Mesodermal cell (in vitro differentiated cells): ENCODE measurements at regions not wholly inside any gene's neighbourhood (a gene's known extent, or its start where the extent isn't known, plus 50 kb on each side); places are given as distances from the start of the nearest gene placed in this dataset.

Experiments
- H3K27ac ChIP-seq: 2 replicates; pipeline ENCODE4 v1.7.0; 2013; ENCODE audit warnings: mild to moderate bottlenecking, low read depth, low read length, moderate library complexity; ENCODE audit not compliant: severe bottlenecking
- H3K36me3 ChIP-seq: 2 replicates; pipeline ENCODE4 v1.7.1; 2013; ENCODE audit warnings: mild to moderate bottlenecking, low read length, moderate library complexity; ENCODE audit not compliant: control insufficient read depth, insufficient read depth
- H3K4me1 ChIP-seq: one replicate; pipeline ENCODE4 v1.7.1; 2013; ENCODE audit warnings: mild to moderate bottlenecking, low read length; ENCODE audit not compliant: insufficient read depth, control insufficient read depth, poor library complexity, severe bottlenecking
- H3K4me3 ChIP-seq: 2 replicates; pipeline ENCODE4 v1.7.0; 2013; ENCODE audit warnings: low read length, control low read depth, mild to moderate bottlenecking; ENCODE audit not compliant: insufficient read depth, poor library complexity, severe bottlenecking; ENCODE audit errors: extremely low read depth
- H3K9me3 ChIP-seq: 2 replicates; pipeline ENCODE4 v1.7.1; 2013; ENCODE audit warnings: mild to moderate bottlenecking, low read length, moderate library complexity; ENCODE audit not compliant: control insufficient read depth
- WGBS, 2 experiments: methylation state at CpG; one replicate each; pipeline ENCODE4 v1.1.5; 2013; ENCODE audit warnings: missing lambda C conversion rate in 2 of 2; ENCODE audit not compliant: insufficient coverage in 2 of 2; 5-methylcytosine and 5-hydroxymethylcytosine counted together

DNA sequence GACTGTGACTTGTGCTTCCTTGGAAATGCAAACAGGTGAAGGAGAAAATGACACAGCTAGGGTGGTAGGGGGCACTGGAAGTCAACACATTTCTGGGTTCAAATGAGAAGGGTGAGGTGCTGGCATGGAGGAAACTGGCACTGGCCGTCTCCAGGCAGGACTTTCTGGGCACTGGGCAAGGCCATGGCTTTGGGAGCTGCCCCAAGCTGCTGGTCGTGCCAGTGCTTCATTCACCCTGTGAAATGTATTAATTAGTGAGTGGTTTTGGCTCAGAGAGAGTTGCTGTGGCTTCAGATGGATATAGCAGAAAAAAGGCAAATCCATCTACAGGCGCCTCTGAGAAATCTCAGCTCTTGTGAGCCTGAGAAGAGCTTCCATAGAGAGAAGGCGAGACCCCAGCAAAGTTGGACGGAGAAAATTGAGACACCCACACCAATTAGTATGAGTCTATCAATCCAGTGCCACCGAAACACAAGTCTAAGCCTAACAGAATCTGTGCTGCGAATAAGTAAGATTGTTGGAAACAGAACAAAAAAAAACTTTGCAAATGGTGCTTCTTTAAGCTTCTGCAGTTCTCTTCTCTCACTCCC, 202.1 kb upstream of the TNP1 start:
- Histone ChIP-seq H3K27ac (no peak overlapping the region), H3K9me3 (peaks cover 5% of the 10 kb centered on the region), H3K36me3 (no peaks in the 10 kb centered on the region), H3K4me3 (no peak overlapping the region), H3K4me1 (peaks cover 20% of the 10 kb centered on the region)
- 95 to 96% methylated on average over 4 to 6 of the region's 7 CpGs for WGBS, 2 experiments

DNA sequence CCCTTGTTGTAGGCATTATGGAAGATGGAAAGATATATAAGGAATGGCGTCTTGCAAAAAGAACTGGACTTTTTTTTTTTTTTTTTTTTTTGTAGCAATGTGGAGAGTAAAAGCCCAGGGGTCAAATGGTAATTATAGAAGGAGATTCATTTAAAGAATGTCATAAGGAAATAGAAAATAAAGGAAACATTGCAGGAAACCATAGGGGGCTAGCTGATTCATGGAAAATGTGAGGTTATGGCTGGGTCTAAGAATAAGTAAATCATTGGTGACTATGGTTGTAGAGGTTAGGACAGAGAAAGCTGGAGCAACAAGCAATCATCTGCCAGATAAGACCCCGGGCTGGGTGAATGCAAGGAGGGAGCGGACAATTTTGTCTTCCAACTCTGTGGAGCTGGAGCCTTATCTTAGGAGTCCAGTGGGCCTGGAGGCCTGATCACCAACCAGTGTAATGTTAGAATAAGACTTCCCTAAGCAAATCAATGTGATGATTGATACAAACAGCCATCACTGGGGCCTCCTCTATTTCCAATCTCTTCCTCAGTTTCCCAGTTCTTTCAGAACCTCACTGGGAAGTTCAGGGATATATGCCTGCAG, 201.2 kb upstream of the TNP1 start:
- 100% methylated on average over 3 of the region's 3 CpGs for WGBS, 2 experiments
- Histone ChIP-seq H3K4me3 (no peak overlapping the region), H3K36me3 (no peaks in the 10 kb centered on the region), H3K9me3 (no peaks in the 10 kb centered on the region), H3K27ac (no peak overlapping the region), H3K4me1 (peaks cover 20% of the 10 kb centered on the region)

DNA sequence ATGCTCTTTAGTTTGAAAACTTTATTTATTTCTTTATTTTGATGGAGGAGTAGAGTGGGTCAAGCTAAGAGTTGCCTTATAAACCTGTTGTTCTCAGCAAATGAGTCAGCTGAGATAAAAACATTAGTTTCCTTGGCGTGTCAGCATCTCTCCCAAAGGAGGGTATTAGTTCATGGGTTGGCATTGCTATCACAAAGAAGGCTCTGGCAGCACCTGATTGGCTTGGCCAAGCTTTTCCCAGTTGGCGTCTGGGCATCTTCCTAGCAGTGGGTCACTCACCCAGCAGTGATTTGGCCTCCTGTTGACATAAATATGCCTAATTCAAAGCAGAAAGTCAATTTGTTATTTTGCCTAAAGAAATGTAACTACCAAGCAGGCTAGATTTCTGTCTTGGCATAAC, 200.7 kb upstream of the TNP1 start:
- H3K36me3 ChIP-seq, result no peaks in the 10 kb centered on the region
- peaks cover 20% of the 10 kb centered on the region for H3K4me1 ChIP-seq
- 82 to 100% methylated on average over 2 of the region's 2 CpGs for WGBS, 2 experiments
- H3K4me3 ChIP-seq, result no peak overlapping the region
- H3K27ac ChIP-seq, result no peak overlapping the region
- H3K9me3 ChIP-seq, result no peaks in the 10 kb centered on the region

DNA sequence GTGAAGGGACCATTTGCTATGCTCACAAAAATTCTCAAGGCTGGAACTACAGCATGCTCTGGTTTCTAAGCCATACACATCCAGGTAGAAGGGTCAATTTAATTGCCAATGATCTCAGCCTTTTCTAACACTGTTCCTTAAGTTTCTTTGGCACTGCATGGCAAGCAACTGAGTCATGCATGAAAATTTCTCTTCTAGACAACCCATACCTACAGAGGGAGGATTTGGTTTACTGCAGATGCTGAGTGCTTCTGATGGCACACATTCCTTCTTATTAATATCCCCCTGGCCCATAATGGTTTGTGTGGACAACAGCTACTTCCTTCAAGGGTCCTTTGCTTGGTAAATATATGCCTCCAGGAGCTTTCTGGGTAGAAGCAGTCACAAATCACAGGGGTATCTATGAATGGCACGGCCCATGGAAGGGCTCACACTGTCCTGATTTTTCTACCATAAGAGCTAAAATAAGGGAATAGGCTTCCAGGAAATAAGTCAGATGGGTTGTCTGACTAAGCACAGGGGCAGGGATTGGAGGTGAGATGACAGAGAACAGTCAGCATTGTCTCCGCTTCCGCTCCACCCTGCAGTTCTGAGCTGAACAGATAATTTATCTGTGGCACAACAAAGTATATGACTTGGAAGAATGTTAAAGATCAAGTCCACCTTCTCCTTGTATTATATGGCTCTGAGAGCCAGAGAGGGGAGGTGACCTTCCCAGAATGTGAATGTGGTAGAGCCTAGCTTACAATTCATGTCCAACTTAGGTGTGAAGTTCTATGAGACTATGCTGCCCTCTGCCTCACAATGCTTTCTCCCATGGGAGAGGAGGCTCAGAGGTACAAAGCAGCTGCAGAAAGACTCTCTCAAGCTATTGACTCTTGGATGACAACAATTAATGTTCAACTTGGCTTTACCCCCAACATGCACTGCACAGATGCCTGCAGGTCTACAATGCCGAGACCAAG, 199.2 kb upstream of the TNP1 start:
- H3K36me3 ChIP-seq, result no peaks in the 10 kb centered on the region
- H3K9me3 ChIP-seq, result no peaks in the 10 kb centered on the region
- WGBS, 2 experiments, result 93 to 95% methylated on average over 4 of the region's 4 CpGs
- H3K4me3 ChIP-seq, result no peak overlapping the region
- no peak overlapping the region for H3K27ac ChIP-seq
- H3K4me1 ChIP-seq, result peaks cover 23% of the 10 kb centered on the region

DNA sequence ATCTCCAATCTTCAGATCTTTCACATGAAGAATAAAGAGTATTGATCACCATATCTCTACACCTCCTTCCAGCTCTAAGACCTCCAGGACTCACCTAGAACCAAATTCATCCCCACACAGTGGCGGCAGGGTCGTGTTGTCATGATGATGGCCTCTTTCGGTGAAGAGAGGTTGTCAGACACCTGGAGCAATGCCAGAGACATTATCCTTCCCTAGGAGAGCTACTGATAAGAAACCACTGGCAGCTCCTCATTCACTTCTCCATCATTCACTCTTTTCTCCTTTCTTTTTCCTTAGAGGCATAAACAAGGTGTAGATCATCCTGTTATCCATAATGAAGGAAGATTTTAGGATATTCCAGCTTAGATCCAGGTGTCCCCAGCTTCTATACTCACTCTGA, 197.9 kb upstream of the TNP1 start:
- H3K27ac ChIP-seq, result no peak overlapping the region
- WGBS, 2 experiments, result 97 to 100% methylated on average over 3 of the region's 3 CpGs

DNA sequence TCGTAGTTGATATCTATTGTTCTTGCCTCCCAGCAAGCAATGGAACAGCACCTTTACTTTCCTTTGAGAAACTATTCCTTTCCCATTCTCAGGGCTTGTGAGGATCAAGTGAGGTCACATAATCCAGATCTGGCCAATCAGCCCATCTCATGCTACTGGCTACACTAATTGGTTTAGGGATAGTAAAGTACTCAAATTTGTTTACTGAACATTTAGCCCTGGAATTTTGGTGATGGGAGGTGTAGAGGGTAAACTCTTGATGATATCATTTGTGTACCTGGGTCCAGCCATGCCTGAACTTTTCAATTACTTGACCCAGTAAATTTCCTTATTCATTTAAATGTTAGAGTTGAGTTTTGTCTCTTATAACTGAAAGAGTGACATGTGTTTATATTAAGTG, 195.8 kb upstream of the TNP1 start:
- WGBS, 2 experiments, result 86 to 91% methylated on average over 1 of the region's 1 CpG

More for the DNA sequence above, 197.9 kb upstream of the TNP1 start:
- Histone ChIP-seq H3K36me3 (no peaks in the 10 kb centered on the region), H3K9me3 (no peaks in the 10 kb centered on the region), H3K4me3 (no peak overlapping the region), H3K4me1 (peaks cover 19% of the 10 kb centered on the region)

DNA sequence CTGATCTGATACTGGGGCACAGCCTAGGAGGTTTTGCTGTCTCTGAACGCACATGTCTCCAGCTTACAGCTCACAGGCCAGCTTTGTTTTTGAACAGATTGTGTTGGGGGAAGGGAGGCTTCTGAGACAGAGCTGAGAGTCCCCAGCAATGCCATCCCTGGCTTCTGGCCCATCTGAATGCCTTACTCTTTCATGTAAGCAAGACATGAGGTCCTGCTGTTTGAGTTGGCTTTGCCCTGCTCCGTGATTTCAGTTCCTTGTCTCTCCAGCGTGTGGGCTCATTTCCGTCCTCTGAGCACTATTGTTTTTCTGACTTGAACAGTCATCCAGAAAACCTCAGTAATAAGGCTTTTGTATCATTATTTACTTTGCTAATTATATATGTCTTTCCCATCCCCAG, 194.9 kb upstream of the TNP1 start:
- Histone ChIP-seq H3K4me1 (peaks cover 22% of the 10 kb centered on the region), H3K4me3 (no peak overlapping the region), H3K36me3 (no peaks in the 10 kb centered on the region), H3K9me3 (no peaks in the 10 kb centered on the region), H3K27ac (no peak overlapping the region)
- WGBS, 2 experiments, result 81 to 93% methylated on average over 2 to 4 of the region's 4 CpGs

More for the DNA sequence above, 195.8 kb upstream of the TNP1 start:
- no peak overlapping the region for H3K27ac ChIP-seq
- no peak overlapping the region for H3K4me3 ChIP-seq
- no peaks in the 10 kb centered on the region for H3K9me3 ChIP-seq
- H3K4me1 ChIP-seq, result peaks cover 19% of the 10 kb centered on the region
- no peaks in the 10 kb centered on the region for H3K36me3 ChIP-seq

DNA sequence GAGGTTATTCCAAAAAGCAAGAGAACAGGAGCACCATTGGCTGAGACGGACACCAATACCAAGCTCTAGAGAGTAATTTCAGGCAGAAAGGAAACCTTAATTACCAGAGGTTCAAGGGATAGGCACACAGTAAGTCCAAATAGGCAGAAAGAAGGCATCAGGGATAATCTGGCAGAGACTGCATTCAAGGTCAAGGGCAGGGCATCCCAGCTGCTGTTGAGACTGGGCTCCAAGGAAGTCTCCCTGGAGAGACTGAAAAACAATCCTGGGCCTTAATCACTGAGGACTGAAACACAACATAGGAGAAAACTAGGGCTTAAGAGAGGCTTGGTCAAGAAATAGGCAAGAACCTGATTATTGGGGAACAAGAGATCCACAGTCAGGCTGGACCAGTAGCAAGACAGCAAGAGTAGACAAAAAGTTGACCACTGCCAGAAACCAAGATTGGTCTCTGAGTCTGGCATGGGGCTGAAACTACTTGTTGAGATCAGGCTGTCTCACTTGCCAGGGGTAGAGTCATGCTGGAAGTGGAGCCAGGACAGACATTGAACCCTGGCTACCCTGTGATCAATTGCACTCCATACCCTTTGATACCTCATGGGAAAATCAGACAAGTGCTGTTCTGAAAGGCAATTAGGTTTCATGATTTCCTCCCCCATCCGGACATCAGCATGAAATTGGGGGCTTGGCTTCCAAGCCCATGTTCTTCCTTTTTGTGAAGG, 193.2 kb upstream of the TNP1 start:
- Histone ChIP-seq H3K9me3 (no peaks in the 10 kb centered on the region), H3K36me3 (no peaks in the 10 kb centered on the region), H3K4me3 (no peak overlapping the region), H3K27ac (no peak overlapping the region), H3K4me1 (peaks cover 26% of the 10 kb centered on the region)
- WGBS, 2 experiments, result 100% methylated on average over 1 of the region's 2 CpGs

DNA sequence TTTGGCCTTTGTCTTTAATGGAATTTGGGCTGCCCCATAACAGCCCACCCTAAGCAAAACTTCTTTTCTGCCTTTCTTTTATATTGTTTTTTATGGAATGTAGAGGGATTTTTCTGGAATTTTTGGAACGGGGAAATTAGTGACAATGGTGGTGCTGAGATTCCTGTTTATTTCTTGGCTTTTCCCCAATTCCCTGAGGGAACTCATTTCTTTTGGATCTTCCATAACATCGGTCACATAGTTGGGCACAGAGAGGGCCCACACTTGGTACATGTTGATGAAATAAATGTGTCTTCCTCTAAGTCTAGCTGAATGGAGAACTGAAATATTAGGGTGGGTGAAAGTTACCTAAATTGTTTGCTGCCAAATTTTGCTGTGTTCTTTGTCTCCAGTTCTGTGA, 191.6 kb upstream of the TNP1 start:
- Histone ChIP-seq H3K36me3 (no peaks in the 10 kb centered on the region), H3K4me3 (no peak overlapping the region), H3K27ac (no peak overlapping the region), H3K9me3 (no peaks in the 10 kb centered on the region), H3K4me1 (peaks cover 33% of the 10 kb centered on the region)
- WGBS, 2 experiments, result 100% methylated on average over 1 of the region's 2 CpGs

DNA sequence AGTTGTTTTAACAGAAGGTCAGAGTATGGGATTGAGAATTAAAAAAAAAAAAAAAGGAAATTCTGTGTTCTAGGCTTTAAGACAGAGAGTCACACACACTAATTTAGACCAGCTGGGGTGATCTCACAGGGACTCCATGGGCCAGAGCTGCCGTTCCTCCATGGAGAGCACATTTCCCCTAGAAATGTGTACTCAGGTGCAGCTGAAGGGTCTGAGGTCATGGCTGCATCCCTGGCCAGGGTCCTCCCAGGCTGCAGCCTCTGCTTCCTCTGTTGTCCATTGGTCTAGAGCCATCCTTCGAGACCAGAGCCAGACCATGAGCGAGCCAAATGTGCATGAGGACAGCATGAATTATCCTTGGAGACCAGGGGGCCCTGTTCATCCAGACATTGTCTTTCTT, 190.1 kb upstream of the TNP1 start:
- WGBS, 2 experiments, result 85 to 93% methylated on average over 3 of the region's 3 CpGs
- no peaks in the 10 kb centered on the region for H3K9me3 ChIP-seq
- H3K4me1 ChIP-seq, result peaks cover 31% of the 10 kb centered on the region
- H3K27ac ChIP-seq, result no peak overlapping the region
- no peaks in the 10 kb centered on the region for H3K36me3 ChIP-seq
- H3K4me3 ChIP-seq, result no peak overlapping the region
